H1 (cell line): ENCODE measurements at regions not wholly inside any gene's neighbourhood (a gene's known extent, or its start where the extent isn't known, plus 50 kb on each side); places are given as distances from the start of the nearest gene placed in this dataset.

Experiments
- BRCA1 ChIP-seq: IDR thresholded peaks from 2 replicates; pipeline ENCODE4 v1.6.1; 2012; ENCODE audit warnings: low read depth, low read length, improper control_type of control experiment
- CBX5 ChIP-seq: fragments of 300-800, 300-1000 bp; sonication (generic); IDR thresholded peaks from 2 replicates; pipeline ENCODE4 v1.7.1; 2016; ENCODE audit warnings: antibody characterized with exemption, low read length, low read depth
- CBX8 ChIP-seq: fragments of 300-800, 300-1000 bp; sonication (generic); IDR thresholded peaks from 2 replicates; pipeline ENCODE4 v1.7.1; 2016; ENCODE audit warnings: low read depth, low read length, borderline replicate concordance
- FOSL1 ChIP-seq: IDR thresholded peaks from 2 replicates; pipeline ENCODE4 v1.6.1; 2011; ENCODE audit warnings: mild to moderate bottlenecking, low read depth, low read length, moderate library complexity; ENCODE audit not compliant: insufficient read depth
- SIN3A ChIP-seq, 2 experiments: IDR thresholded peaks in 1 of 2; conservative IDR thresholded peaks in 1 of 2; 2 replicates each; pipeline ENCODE4 v1.6.1; 2011 to 2012; ENCODE audit warnings: low read length in 2 of 2, improper control_type of control experiment in 1 of 2, low read depth in 1 of 2, mild to moderate bottlenecking in 1 of 2
- SP4 ChIP-seq: IDR thresholded peaks from 2 replicates; pipeline ENCODE4 v1.6.1; 2012; ENCODE audit warnings: low read length, inconsistent platforms
- TAF7 ChIP-seq: optimal IDR thresholded peaks from 2 replicates; pipeline ENCODE3; 2011; ENCODE audit warnings: low read depth, mild to moderate bottlenecking, inconsistent platforms, low read length, moderate library complexity, borderline replicate concordance
- TF ChIP-seq, protein P1 (sequence below): fragments of 300-600 bp; sonication (generic); IDR thresholded peaks from 2 replicates; pipeline ENCODE4 v1.7.1; 2012; ENCODE audit warnings: low read length, moderate library complexity, mild to moderate bottlenecking, inconsistent platforms; ENCODE audit not compliant: insufficient replicate concordance

- TF ChIP-seq, protein P1, sequence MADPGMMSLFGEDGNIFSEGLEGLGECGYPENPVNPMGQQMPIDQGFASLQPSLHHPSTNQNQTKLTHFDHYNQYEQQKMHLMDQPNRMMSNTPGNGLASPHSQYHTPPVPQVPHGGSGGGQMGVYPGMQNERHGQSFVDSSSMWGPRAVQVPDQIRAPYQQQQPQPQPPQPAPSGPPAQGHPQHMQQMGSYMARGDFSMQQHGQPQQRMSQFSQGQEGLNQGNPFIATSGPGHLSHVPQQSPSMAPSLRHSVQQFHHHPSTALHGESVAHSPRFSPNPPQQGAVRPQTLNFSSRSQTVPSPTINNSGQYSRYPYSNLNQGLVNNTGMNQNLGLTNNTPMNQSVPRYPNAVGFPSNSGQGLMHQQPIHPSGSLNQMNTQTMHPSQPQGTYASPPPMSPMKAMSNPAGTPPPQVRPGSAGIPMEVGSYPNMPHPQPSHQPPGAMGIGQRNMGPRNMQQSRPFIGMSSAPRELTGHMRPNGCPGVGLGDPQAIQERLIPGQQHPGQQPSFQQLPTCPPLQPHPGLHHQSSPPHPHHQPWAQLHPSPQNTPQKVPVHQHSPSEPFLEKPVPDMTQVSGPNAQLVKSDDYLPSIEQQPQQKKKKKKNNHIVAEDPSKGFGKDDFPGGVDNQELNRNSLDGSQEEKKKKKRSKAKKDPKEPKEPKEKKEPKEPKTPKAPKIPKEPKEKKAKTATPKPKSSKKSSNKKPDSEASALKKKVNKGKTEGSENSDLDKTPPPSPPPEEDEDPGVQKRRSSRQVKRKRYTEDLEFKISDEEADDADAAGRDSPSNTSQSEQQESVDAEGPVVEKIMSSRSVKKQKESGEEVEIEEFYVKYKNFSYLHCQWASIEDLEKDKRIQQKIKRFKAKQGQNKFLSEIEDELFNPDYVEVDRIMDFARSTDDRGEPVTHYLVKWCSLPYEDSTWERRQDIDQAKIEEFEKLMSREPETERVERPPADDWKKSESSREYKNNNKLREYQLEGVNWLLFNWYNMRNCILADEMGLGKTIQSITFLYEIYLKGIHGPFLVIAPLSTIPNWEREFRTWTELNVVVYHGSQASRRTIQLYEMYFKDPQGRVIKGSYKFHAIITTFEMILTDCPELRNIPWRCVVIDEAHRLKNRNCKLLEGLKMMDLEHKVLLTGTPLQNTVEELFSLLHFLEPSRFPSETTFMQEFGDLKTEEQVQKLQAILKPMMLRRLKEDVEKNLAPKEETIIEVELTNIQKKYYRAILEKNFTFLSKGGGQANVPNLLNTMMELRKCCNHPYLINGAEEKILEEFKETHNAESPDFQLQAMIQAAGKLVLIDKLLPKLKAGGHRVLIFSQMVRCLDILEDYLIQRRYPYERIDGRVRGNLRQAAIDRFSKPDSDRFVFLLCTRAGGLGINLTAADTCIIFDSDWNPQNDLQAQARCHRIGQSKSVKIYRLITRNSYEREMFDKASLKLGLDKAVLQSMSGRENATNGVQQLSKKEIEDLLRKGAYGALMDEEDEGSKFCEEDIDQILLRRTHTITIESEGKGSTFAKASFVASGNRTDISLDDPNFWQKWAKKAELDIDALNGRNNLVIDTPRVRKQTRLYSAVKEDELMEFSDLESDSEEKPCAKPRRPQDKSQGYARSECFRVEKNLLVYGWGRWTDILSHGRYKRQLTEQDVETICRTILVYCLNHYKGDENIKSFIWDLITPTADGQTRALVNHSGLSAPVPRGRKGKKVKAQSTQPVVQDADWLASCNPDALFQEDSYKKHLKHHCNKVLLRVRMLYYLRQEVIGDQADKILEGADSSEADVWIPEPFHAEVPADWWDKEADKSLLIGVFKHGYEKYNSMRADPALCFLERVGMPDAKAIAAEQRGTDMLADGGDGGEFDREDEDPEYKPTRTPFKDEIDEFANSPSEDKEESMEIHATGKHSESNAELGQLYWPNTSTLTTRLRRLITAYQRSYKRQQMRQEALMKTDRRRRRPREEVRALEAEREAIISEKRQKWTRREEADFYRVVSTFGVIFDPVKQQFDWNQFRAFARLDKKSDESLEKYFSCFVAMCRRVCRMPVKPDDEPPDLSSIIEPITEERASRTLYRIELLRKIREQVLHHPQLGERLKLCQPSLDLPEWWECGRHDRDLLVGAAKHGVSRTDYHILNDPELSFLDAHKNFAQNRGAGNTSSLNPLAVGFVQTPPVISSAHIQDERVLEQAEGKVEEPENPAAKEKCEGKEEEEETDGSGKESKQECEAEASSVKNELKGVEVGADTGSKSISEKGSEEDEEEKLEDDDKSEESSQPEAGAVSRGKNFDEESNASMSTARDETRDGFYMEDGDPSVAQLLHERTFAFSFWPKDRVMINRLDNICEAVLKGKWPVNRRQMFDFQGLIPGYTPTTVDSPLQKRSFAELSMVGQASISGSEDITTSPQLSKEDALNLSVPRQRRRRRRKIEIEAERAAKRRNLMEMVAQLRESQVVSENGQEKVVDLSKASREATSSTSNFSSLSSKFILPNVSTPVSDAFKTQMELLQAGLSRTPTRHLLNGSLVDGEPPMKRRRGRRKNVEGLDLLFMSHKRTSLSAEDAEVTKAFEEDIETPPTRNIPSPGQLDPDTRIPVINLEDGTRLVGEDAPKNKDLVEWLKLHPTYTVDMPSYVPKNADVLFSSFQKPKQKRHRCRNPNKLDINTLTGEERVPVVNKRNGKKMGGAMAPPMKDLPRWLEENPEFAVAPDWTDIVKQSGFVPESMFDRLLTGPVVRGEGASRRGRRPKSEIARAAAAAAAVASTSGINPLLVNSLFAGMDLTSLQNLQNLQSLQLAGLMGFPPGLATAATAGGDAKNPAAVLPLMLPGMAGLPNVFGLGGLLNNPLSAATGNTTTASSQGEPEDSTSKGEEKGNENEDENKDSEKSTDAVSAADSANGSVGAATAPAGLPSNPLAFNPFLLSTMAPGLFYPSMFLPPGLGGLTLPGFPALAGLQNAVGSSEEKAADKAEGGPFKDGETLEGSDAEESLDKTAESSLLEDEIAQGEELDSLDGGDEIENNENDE: no peak
- TF ChIP-seq CBX8: no peak
- TF ChIP-seq CBX5: no peak
- TF ChIP-seq BRCA1: no peak
- TF ChIP-seq FOSL1: no peak
- no peak for TF ChIP-seq TAF7
- TF ChIP-seq SIN3A (conservative IDR thresholded peaks at IDR 0.05 in 1 of 2, IDR thresholded peaks at IDR 0.05 in 1 of 2; ENCODE audit: low read depth in 1 of 2, low read length in 2 of 2): no peak
- TF ChIP-seq SP4: no peak
Observed at GRCh38 chr4:177016541-177017141, 223.9 kb upstream of the VEGFC start (continued).
